Spleen (tissue), 7 donors: ENCODE measurements at regions not wholly inside any gene's neighbourhood (a gene's known extent, or its start where the extent isn't known, plus 50 kb on each side); places are given as distances from the start of the nearest gene placed in this dataset.
"Not testable (repeated sequence)": the region's sequence is repeated elsewhere in the genome, so short reads cannot be mapped to it uniquely, and the experiment has no call there.

Experiments used
- CTCF ChIP-seq, 11 experiments: fragments of 200-600 bp in 7 of 11; fragments of 450-650 bp in 4 of 11; sonication (generic) in 4 of 11; IDR thresholded peaks in 8 of 11; conservative IDR thresholded peaks in 3 of 11; 1 replicate in 7 of 11; 2 replicates in 4 of 11; pipeline versions ENCODE4 v1.4.0 to v1.8.0; 2016 to 2021; ENCODE audit warnings: antibody characterized with exemption in 11 of 11, inconsistent platforms in 4 of 11, mild to moderate bottlenecking in 1 of 11
- POLR2A ChIP-seq, 3 donors: fragments of 450-650 bp; IDR thresholded peaks; one replicate each; pipeline ENCODE4 v1.5.1; 2017; ENCODE audit warnings: antibody characterized with exemption in 3 of 3, mild to moderate bottlenecking in 1 of 3
- donor health status: DM: no; HTN: no; CAD: no; lungs with moderate emphysema.
- donor health status: DM: no; HTN: no; CAD: no.
- donor health status: DM: no; HTN: no; CAD: no.

- not testable (repeated sequence) for TF ChIP-seq CTCF (IDR thresholded peaks at IDR 0.05 in 8 of 11, conservative IDR thresholded peaks at IDR 0.05 in 3 of 11); POLR2A (IDR thresholded peaks at IDR 0.05)
Observed at GRCh38 chr11:71654423-71654822, 71.7 kb upstream of the KRTAP5-11 start.
